Lower leg skin (tissue), 4 donors: ENCODE measurements at regions not wholly inside any gene's neighbourhood (a gene's known extent, or its start where the extent isn't known, plus 50 kb on each side); places are given as distances from the start of the nearest gene placed in this dataset.

ENCODE experiments used
- DNase-seq, 2 donors: peaks; one replicate each; pipeline ENCODE4 v3.0.0-alpha.2; 2019; ENCODE audit warnings: low spot score in 2 of 2
- H3K4me3 ChIP-seq: fragments of 200-600 bp; sonication (generic); 2 replicates; pipeline ENCODE4 v1.5.1; 2017; ENCODE audit warnings: mild to moderate bottlenecking, low read depth; ENCODE audit not compliant: poor library complexity, severe bottlenecking
- POLR2A ChIP-seq, 2 donors: fragments of 450-650 bp; IDR thresholded peaks; one replicate each; pipeline ENCODE4 v1.6.1; 2016 to 2017; ENCODE audit warnings: antibody characterized with exemption in 2 of 2, mild to moderate bottlenecking in 1 of 2, moderate library complexity in 1 of 2
- WGBS, 2 donors: methylation state at CpG; one replicate each; pipeline ENCODE4 v1.1.5; 2018; 5-methylcytosine and 5-hydroxymethylcytosine counted together
- intact Hi-C: fragments of 100-400 bp; cut with DNase I; formaldehyde crosslinking; loops from one replicate; pipeline ENCODE4 v1.15.0; 2023; ENCODE audit warnings: low total_unique reads
- TF ChIP-seq, protein P1 (sequence below), 3 donors: fragments of 450-650 bp; IDR thresholded peaks; one replicate each; pipeline ENCODE4 v1.5.1; 2016; ENCODE audit warnings: antibody characterized with exemption in 3 of 3, mild to moderate bottlenecking in 3 of 3, moderate library complexity in 2 of 3

DNA sequence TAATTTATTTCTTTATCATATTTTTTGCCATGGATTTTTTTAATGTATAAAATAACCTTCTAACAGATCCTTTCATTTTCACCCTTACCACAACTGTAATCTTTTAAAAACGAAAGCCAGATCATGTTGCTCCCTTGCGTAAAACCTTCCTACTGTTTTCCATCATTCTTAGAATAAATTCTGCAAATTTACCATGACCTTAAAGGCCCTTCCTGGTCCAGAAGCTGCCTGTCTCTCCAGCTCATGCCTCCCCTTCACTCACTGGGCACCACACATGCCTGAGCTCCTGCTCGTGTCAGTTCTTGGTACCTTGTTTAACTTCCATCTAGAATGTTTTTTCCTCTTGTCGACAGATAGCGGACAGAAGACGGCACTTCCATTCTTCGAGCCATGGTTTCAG is 245.0 kb upstream of the CDH5 start:
- intact Hi-C loops, result no loop called here
- no peak overlapping the region for H3K4me3 ChIP-seq
- TF ChIP-seq POLR2A (IDR thresholded peaks at IDR 0.05), result no peak
- 89 to 91% methylated on average over 7 of the region's 7 CpGs for WGBS, 2 donors
- no peak for DNase-seq

DNA sequence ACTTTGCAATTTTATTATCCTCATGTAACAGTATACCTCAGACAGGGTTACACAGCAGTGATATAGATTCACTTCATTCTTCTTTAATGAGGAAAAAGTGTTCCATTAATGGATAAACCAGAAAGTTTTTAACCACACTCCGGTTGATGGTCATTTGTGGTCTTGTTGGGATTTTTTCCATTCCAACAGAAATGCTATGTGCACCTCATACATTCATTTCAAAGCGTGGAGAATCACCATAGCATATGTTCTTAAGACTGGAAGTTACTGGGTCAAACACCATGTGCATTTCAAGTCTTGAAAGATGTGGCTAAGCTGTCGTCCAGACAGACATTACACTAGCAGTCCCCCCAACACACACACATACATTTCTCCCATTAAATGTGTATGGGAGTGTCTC is 245.8 kb upstream of the CDH5 start:
- intact Hi-C loops, result no loop called here
- TF ChIP-seq POLR2A (IDR thresholded peaks at IDR 0.05), result no peak
- TF ChIP-seq, protein P1, sequence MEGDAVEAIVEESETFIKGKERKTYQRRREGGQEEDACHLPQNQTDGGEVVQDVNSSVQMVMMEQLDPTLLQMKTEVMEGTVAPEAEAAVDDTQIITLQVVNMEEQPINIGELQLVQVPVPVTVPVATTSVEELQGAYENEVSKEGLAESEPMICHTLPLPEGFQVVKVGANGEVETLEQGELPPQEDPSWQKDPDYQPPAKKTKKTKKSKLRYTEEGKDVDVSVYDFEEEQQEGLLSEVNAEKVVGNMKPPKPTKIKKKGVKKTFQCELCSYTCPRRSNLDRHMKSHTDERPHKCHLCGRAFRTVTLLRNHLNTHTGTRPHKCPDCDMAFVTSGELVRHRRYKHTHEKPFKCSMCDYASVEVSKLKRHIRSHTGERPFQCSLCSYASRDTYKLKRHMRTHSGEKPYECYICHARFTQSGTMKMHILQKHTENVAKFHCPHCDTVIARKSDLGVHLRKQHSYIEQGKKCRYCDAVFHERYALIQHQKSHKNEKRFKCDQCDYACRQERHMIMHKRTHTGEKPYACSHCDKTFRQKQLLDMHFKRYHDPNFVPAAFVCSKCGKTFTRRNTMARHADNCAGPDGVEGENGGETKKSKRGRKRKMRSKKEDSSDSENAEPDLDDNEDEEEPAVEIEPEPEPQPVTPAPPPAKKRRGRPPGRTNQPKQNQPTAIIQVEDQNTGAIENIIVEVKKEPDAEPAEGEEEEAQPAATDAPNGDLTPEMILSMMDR (IDR thresholded peaks at IDR 0.05), result no peak
- DNase-seq, result no peak
- H3K4me3 ChIP-seq, result no peak overlapping the region
- WGBS, 2 donors, result 83 to 88% methylated on average over 3 of the region's 3 CpGs

DNA sequence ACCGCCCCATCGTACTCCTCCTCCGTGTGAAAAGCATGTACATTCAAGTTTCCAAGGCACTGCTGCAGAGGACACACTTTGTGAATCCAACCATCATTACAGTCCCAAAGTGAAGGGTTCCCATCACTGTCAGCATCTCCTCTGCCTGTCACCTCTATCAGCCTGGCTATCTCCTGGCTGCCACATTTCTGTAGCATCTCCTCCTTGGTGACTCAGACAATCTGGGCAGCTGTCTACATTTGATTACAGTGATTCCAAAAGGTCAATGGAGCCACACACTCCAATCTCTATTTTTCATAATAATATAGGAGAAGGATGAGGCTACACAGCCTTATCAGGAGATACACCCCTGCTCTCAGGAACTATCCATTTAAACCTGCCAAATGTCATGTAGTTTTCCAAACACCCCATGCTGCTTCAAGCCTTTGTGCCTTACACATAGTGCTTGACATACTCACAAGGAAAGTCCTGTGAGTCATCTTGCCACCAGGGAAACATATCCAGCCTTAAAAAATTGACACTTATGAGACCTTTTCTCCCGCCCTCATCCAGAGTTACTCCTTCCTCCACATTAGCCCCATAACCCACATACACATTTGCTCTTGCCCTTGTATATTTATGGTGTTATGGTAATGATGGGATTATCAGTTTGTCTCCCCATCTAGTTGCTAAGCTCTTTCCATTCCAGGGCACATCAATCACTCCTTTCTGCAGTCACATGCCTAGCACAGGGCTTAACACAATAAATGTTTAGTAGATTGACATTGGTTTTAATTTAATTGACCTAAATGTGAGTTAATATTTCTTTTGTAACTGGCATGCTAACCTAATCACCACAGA is 250.1 kb upstream of the CDH5 start:
- TF ChIP-seq, protein P1 (IDR thresholded peaks at IDR 0.05), result no peak
- no peak for TF ChIP-seq POLR2A (IDR thresholded peaks at IDR 0.05)
- no peak for DNase-seq
- no peak overlapping the region for H3K4me3 ChIP-seq
- intact Hi-C loops, result no loop called here
- 85 to 91% methylated on average over 4 of the region's 4 CpGs for WGBS, 2 donors

DNA sequence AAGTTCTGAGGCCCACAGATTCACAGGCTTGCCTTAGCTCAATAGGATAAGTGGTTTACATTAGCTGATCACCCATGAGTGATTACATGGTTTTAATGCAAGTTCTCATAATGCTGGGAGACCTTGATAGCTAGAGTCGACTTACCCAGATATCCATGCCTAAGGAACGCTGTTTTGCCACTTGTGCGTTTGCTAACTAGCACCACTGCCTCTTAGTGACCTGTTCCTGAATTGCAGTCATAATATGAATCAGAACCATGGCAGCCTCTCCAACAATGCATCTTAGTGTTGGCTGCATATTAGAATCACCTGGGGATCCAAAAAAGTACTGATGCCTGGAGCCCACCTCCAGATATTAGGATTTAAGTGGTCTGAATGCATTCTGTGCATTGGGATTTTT is 251.1 kb upstream of the CDH5 start:
- DNase-seq, result no peak
- intact Hi-C loops, result no loop called here
- TF ChIP-seq, protein P1 (IDR thresholded peaks at IDR 0.05), result no peak
- TF ChIP-seq POLR2A (IDR thresholded peaks at IDR 0.05), result no peak
- H3K4me3 ChIP-seq, result no peak overlapping the region
- WGBS, 2 donors, result 89 to 90% methylated on average over 3 of the region's 3 CpGs

DNA sequence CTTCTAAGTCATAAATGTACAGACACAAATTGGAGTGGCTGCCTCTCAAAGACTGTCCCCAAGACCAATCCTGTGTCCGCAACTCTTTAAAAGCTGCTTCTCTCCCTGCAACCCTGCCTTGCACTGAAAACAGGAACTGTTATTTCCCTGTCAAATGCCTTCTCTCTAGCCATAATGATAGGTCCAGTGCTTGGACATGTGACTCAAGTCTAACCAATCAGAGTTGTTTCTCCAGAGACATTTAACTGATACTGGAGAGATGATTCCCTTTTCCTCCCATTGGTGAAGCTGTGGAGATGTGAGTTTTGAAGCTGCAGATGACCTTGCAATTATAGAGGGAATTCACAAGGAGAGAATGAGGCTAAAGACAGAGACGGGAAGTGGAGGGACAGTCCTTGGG is 253.3 kb upstream of the CDH5 start:
- no peak for DNase-seq
- TF ChIP-seq, protein P1 (IDR thresholded peaks at IDR 0.05), result no peak
- TF ChIP-seq POLR2A (IDR thresholded peaks at IDR 0.05), result no peak
- intact Hi-C loops, result no loop called here
- no peak overlapping the region for H3K4me3 ChIP-seq
- WGBS, 2 donors, result 93 to 100% methylated on average over 2 of the region's 2 CpGs

DNA sequence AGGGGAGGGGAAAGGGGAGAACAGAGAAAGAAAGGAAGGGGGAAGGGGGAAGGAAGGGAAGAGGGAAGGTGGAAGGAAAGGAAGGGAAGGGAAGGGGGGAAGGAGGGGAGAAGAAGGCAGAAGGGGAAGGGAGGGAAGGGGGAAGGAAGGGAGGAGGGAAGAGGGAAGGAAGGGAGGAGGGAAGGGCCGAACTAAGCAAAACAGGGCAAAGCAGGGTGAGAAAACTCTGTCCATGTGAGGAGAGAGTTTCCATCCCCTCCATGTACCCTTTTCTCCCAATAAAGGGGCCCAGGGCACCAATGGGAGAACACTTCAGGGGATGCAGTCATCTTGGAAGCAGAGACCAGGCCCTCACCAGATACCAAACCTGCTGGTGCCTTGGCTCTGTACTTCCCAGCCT is 256.8 kb upstream of the CDH5 start:
- intact Hi-C loops, result no loop called here
- TF ChIP-seq POLR2A (IDR thresholded peaks at IDR 0.05), result no peak
- TF ChIP-seq, protein P1 (IDR thresholded peaks at IDR 0.05), result no peak
- 79 to 97% methylated on average over 1 of the region's 1 CpG for WGBS, 2 donors

More for the DNA sequence above, 256.8 kb upstream of the CDH5 start:
- no peak for DNase-seq
- no peak overlapping the region for H3K4me3 ChIP-seq
